ENCODE measurements at regions not wholly inside any gene's neighbourhood (a gene's known extent, or its start where the extent isn't known, plus 50 kb on each side); places are given as distances from the start of the nearest gene placed in this dataset.

DNA sequence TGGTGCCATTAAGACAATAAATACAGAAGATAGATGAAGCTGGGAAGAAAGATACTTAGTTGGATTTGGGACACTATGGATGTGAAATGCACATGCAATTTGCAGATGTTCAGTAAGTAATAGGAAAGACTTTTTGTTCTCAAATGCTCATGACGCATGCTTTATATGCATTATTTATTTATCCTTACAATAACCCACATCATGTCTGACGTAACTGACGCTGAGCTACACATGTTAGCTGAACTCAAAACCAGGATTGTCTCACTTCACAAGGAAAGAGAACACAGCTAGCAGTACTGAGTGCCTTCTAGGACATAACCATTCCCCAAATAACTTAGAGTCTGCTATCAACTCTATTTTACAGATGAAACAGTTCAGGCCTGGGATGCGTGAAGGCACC is 463.4 kb downstream of the FGF9 start:
- Histone ChIP-seq H3K23me2 (ENCODE audit: low read depth, low read length) (no peaks in the 10 kb centered on the region), H4K5ac (ENCODE audit: insufficient read length, low read depth, low read length) (no peak overlapping the region), H3K9me3 (ENCODE audit: insufficient read depth in 2 of 2, low read depth in 1 of 2, low read length in 1 of 2) (no peaks in the 10 kb centered on the region), H3K79me2 (ENCODE audit: control insufficient read depth in 1 of 2, insufficient read depth in 2 of 2, low read length in 2 of 2) (no peaks in the 10 kb centered on the region), H3K4me3 (ENCODE audit: extremely low read depth in 1 of 4, insufficient read depth in 2 of 4, low read depth in 3 of 4, low read length in 4 of 4) (no peak overlapping the region), H2AK5ac (ENCODE audit: low read depth, low read length) (no peak overlapping the region), H3K56ac (replicated peaks; ENCODE audit: insufficient read length, low read depth, low read length) (no peak overlapping the region), H2BK12ac (ENCODE audit: low read depth, low read length) (no peak overlapping the region), H4K20me1 (replicated peaks in 1 of 2; ENCODE audit: control insufficient read depth in 1 of 2, insufficient read depth in 2 of 2, low read length in 2 of 2) (no peaks in the 10 kb centered on the region), H4K91ac (replicated peaks; ENCODE audit: insufficient read length, low read length) (no peak overlapping the region), H3K27me3 (replicated peaks in 1 of 4; ENCODE audit: control insufficient read depth in 3 of 4, extremely low read depth in 1 of 4, insufficient read depth in 3 of 4, low read length in 3 of 4) (no peaks in the 10 kb centered on the region), H2BK120ac (replicated peaks; ENCODE audit: low read depth, low read length) (no peak overlapping the region), H2BK20ac (ENCODE audit: low read length) (no peak overlapping the region), H2BK5ac (ENCODE audit: low read depth, low read length) (no peak overlapping the region), H3K36me3 (ENCODE audit: control insufficient read depth in 2 of 4, insufficient read depth in 4 of 4, low read length in 3 of 4) (no peaks in the 10 kb centered on the region), H3K4me2 (ENCODE audit: insufficient read depth in 1 of 2, low read depth in 2 of 2, low read length in 2 of 2) (no peak overlapping the region), H2BK15ac (ENCODE audit: low read length) (no peak overlapping the region), H3K18ac (ENCODE audit: extremely low read depth, low read length) (no peak overlapping the region), H3K27ac (ENCODE audit: low read depth, low read length) (no peak overlapping the region), H3K9ac (replicated peaks in 1 of 4; ENCODE audit: extremely low read depth in 1 of 4, low read depth in 3 of 4, low read length in 3 of 4) (no peak overlapping the region), H3K14ac (ENCODE audit: insufficient read length) (no peak overlapping the region), H4K8ac (ENCODE audit: extremely low read depth, insufficient read depth, low read length) (no peak overlapping the region), H3K4ac (replicated peaks; ENCODE audit: insufficient read length, low read depth, low read length) (no peak overlapping the region), H3K4me1 (replicated peaks in 1 of 4; ENCODE audit: control insufficient read depth in 3 of 4, insufficient read depth in 4 of 4, low read length in 3 of 4) (0 out of 7 replicates have a peak, but pooled peaks cover 0 to 4% (median 0%) of the 10 kb centered on the region in 4 experiments), H3K23ac (ENCODE audit: insufficient read length) (no peak overlapping the region), H2AFZ (ENCODE audit: low read length) (no peak overlapping the region), H3K79me1 (ENCODE audit: low read depth, low read length) (no peaks in the 10 kb centered on the region)
- CTCF ChIA-PET (ENCODE audit: partially characterized antibody), result no interaction called here
- DNase-seq (ENCODE audit: low read depth in 1 of 2, low spot score in 2 of 2), result no peak
- POLR2A ChIA-PET (ENCODE audit: partially characterized antibody), result no interaction called here
- 100% methylated on average over 4 of the region's 4 CpGs; no CpG with 5 or more reads in 1 of the 2 experiments for WGBS, 2 experiments (ENCODE audit: extremely low coverage in 1 of 2, insufficient coverage in 1 of 2, insufficient read length in 1 of 2, insufficient replicate concordance in 2 of 2, low coverage in 1 of 2, low lambda C conversion rate in 2 of 2, missing lambda C conversion rate in 1 of 2)
- FAIRE-seq, result no peak
- TF ChIP-seq JUND (IDR thresholded peaks at IDR 0.05; ENCODE audit: low read length) (no peak), RFX5 (IDR thresholded peaks at IDR 0.05; ENCODE audit: borderline replicate concordance, low read depth, low read length) (no peak), POLR2AphosphoS5 (IDR thresholded peaks at IDR 0.05; ENCODE audit: low read depth, low read length) (no peak), SIN3A (conservative IDR thresholded peaks at IDR 0.05 in 1 of 2, IDR thresholded peaks at IDR 0.05 in 1 of 2; ENCODE audit: low read depth in 1 of 2, low read length in 2 of 2) (no peak), EZH2 (IDR thresholded peaks at IDR 0.05; ENCODE audit: low read depth, low read length, severe bottlenecking) (no peak), RXRA (IDR thresholded peaks at IDR 0.05; ENCODE audit: insufficient read depth, low read depth, low read length) (no peak), HDAC2 (IDR thresholded peaks at IDR 0.05; ENCODE audit: borderline replicate concordance in 1 of 2, low read depth in 2 of 2, low read length in 2 of 2) (no peak), CREB1 (IDR thresholded peaks at IDR 0.05) (no peak), CBX8 (IDR thresholded peaks at IDR 0.05; ENCODE audit: borderline replicate concordance, low read depth, low read length) (no peak), PHF8 (conservative IDR thresholded peaks at IDR 0.05; ENCODE audit: low read depth, low read length) (no peak)
